Left hindlimb (tissue), 1 donor: ENCODE measurements at regions not wholly inside any gene's neighbourhood (a gene's known extent, or its start where the extent isn't known, plus 50 kb on each side); places are given as distances from the start of the nearest gene placed in this dataset.

ENCODE experiments used
- DNase-seq: peaks from one replicate; pipeline ENCODE4 v3.0.0-alpha.2; 2018

GRCh38 chr6:22943327-22943726, 374.0 kb downstream of the HDGFL1 start:
- no peak for DNase-seq

- no peak for DNase-seq
Observed at GRCh38 chr6:22949967-22950366, 380.6 kb downstream of the HDGFL1 start.

DNA sequence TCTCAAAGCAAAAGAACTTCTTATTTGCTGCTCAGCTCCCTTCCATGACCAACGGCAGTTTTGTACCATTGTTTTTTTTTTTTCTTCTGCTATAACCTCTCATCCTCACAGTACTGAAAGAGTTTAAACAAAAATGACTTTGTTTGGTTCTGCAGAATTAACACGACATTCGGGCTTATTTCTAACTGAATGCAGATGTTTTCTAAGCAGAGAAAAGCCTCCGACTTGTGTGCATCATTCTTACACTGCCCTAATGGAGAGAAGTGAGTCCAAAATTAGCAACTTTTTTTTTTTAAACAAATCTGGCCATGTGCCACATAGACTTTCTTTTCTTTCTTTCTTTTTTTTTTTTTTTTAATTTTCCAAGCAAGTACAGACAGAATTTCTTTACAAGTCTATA, 382.7 kb downstream of the HDGFL1 start:
- DNase-seq, result no peak

DNA sequence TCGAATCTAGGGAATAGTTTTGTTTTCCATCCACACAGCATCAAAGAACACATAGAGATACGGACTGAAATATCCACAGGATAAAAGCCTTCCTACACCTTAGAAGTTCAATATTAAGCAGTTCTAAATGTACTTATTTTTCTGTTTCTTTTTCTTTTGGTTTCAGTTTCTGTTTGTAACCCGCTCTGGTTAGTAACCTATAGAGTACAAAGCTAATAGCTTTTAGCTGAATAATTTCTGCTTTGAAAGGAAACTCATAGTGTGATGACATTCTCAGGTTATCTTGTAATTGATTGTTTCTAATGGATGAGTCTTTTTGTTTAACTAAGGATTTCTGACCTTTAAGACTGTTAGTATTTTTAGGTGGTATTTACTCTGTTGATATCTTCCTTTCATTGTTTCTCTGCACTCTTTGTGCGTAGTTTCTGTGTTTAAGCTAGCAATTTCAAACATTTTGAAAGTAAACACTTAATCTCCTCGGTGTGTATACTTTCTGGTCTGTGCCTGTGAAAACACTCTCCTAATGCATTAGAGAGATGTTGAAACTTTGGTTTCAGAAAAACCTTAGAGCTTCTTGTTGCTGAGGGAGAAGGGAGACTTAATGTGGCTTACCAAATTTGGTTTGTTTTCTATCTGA, 385.5 kb downstream of the HDGFL1 start:
- no peak for DNase-seq

DNA sequence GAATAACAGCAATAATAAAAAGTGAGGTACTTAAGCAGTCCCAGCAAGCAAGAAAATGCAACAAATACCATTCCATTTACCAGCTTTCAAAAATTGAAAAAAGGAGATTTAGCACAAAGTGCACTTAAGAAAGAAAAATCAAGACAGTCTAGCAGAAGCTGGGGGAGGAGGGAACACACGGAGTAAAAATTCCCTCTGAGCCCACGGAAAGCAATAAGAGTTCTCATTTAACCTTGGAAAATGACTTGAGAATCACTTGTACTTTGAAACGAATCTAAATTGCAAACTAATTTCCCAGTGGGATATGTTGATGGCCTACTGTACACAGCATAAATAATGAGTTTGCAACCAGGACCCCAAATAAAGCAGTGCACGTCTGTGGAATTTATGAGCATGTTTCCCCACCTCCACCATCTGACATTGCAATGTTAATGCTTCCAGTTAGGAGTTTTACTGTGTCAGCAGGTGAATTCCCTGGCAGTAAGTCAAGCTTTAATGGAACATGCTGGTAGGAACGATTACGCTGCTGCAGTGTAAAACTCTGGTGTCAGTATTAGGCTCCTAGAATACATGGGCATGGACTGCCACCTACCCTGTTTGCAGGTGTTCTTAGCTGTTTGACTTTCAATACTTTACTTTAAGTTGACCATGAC, 386.8 kb downstream of the HDGFL1 start:
- no peak for DNase-seq

DNA sequence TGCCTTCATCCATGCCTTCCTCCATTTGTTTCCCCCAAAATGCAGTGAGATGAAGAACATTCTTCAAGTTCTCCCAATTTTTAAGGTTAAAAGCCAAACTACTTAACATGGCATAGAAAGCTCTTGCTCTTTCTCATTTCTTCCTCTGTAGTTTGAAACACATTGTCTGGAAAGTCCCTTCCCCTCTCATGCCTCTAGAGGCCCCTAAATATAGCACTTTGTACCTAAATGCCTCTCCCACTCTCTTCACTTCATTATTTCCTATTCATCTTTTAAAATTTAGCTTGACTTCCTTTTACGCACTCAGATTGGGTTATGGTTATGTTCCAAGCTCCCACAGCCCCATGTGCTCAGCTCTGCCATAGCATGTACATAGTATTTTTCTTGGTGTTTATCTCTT, 389.3 kb downstream of the HDGFL1 start:
- no peak for DNase-seq

GRCh38 chr6:22959571-22959970, 390.2 kb downstream of the HDGFL1 start:
- DNase-seq, result no peak

- no peak for DNase-seq
Observed at GRCh38 chr6:22964334-22964733, 395.0 kb downstream of the HDGFL1 start.

DNA sequence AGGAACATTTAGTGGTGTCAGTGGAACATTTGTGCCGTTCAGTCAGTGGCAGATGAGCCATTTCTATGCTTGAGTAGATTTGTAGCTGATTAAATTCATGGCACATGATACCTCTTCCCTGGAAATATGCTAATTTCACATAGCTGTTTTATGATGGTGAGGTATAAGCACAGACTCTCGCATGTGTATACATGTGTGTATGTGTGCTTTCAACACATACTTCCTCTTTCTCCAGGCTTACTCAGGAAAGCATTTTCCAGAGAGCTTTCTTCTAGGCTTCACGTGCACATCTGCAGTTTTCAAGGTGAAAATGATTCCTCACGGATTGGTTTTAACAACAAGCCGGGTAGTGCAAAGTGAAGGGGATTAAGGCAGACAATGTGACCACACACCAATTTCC, 396.5 kb downstream of the HDGFL1 start:
- no peak for DNase-seq

- DNase-seq, result no peak
Observed at GRCh38 chr6:22966691-22967422, 397.5 kb downstream of the HDGFL1 start.

DNA sequence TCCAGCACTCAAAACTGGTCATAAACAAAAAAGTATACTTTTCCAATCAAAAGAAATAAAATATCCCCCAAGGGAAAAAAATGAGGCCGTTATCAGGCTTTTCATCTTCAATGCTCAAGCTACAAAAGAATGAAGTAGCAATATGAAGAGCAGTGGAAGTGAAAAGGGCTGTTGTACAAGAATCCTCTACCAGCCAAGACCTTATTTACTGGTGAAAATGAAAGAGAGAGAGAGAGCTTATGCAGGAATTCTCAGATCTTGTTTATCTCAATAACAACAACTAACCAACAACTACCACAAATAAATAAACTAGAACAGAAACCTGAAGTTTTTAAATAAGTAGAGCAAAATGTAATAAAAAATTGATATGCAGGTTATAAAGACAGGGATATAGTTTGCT, 400.6 kb downstream of the HDGFL1 start:
- DNase-seq, result no peak

GRCh38 chr6:22972771-22973170, 403.4 kb downstream of the HDGFL1 start:
- DNase-seq, result no peak

DNA sequence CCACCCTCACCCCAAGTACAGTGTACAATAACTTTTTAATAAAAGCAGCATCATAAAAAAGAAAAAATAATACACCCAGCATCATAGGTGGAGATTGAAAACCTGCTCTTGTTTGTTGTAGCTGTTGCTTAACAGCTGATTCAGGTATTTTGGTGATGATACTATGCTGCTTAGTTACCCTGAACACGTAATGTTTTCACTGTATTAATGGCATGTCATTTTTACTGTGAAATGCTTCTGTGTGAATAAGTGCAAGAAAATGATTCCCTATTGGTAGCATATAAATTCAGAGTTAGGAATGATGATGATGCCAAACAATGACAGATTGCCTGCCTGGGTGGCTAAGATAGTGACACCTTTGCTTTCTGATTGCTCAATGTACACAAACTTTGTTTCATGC, 405.7 kb downstream of the HDGFL1 start:
- no peak for DNase-seq

DNA sequence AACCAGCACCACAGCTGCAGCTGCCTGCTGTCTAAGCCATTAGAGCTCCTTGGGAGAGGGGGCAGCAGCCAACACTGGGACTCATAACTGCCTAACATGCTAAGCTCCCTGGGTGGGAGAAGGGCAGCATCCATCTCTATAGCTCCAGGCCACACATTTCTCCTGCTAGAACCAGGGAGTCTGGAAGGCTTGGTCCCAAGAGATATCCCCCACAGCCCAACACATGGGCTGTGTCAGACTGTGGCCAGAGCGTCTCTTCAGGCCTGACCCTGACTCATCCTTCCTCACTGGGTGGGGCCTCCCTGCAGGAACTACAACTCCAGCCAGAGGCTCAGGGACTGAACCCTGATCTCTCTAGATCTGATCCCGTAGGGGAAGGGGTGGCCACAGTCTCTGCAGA, 411.1 kb downstream of the HDGFL1 start:
- no peak for DNase-seq

DNA sequence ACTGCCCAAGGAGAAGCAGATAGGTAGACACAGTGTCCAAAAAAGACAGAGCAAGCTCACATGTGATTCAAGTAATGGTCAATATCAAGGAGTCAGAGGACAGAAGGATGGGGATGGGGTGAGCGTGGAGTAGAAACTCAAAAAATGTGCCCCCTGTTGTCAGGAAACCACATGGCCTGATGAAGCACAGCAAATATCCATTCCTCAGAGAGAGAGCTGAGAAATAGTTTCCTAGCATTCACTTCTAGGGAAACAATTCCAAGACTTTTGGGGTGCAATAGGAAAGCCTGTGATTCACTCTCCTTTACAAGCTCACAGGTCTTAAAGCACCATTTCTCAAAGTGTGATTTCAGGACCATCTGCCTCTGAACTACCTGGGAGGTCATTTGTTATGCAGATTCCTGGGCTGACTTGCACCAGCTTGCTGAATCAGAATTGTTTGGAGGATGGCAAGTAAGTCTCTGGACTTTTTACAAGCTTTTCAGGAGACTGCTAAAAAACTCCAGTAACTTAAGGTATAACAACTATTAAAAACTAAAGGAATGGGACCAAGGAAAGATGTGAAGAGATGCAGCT, 432.8 kb downstream of the HDGFL1 start:
- no peak for DNase-seq

DNA sequence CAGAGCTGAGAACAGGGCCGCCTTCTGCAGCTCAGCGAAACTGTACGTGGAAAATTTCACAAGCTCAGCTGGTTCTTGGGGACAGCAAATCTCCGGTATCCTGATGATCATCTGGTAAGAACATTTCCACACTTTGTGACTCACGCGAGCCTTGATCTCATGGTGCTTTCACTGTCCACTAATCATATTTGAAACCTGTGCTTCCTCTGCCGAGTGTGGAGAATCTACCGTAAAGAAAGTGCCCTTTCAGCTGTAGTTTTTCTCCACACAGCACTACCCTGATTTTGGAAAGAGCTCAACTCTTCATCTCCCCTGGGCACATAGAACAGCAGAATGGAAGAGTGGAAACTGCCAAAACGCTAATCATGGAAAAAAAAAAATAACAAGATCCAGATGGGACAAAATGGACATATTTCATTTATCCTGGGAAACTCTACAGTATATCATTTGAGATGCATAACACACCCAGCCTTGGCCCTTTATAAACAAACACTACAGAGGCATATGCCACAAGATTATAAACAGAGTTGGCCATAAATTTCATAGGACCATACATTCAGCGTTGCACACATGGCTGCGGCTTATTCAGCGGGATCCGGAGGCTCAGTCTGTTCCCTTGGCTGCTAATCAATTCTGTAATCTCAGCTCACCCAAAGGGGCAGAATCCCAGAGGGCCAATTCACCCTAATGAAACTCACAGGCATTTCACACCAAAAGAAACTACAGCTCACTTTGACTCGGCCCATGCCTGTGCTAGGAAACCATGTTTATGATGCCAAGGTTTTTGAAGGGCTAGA, 434.5 kb downstream of the HDGFL1 start:
- DNase-seq, result peak; percentile 67

DNA sequence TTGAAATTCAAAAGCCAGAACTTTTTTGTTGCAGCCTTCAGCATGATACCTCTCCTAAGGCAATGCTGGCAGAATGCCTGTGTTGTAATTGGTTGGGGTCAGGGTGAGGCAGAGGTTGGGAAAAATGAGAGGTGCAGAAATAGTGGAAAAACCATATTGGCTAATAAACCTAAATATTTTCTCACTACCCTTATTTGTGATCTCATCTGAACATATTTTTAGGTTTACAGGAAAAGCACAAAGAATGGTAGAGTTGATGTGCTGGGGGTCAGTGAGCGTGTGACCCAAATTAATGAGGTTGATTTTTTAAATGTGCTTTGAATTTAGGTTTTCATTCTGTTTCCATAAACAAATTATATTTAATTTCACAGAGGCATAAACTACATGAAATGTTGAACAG, 437.3 kb downstream of the HDGFL1 start:
- DNase-seq, result no peak

DNA sequence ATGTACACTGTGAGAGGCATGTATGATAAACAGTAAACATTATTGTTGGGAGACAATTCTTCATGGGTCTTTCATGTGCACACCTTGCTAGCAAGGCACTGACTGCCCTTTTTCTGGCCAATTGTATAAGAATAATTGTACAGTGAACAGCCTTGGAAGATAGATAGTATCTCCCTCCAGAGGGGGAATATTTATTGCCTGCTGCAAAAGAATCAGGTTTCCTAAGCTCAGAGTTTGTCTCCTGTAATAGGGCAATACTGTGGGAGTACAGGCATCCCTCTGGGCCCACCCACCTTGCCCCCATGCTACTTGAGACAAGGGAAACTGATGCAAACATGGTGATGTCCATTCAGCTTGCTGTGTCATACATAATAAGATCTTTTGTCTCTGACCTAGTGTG, 442.2 kb downstream of the HDGFL1 start:
- no peak for DNase-seq

DNA sequence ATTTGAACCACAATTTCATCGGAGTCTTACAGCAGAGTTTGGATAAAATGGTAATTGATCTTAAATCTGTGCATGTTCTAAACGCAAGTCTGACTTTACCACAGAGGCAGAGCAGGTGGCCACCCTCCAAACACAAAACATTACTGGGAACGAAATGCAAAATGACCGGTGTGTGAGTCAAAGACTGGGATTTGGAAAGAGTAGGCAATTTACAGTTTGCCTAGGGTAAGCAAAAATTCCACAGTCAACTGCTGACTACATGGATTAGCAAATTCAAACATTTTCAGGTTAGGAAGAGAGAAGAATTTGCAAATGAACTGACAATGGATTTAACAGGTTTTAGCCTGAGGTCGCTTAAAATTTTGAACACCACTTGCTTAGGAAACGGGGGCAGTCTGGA, 444.4 kb downstream of the HDGFL1 start:
- DNase-seq, result no peak

DNA sequence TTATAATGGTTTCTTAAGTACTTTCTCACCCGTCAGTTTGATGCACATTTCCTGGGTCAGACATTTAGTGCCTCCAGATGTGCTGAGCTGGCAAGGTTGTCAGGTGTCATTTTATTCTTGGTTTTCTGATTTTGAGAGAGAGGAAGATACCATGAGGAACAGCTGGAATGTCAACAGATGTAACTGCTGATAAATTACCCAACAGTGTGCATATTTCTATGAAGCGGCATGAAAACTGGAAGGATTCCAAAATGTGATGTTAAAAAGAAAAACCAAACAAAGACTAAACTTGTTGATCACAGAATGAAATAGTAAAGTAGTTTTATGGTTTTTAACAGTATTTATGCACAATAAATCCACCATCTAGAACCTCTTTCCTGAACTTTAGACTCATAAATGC, 447.3 kb downstream of the HDGFL1 start:
- no peak for DNase-seq

DNA sequence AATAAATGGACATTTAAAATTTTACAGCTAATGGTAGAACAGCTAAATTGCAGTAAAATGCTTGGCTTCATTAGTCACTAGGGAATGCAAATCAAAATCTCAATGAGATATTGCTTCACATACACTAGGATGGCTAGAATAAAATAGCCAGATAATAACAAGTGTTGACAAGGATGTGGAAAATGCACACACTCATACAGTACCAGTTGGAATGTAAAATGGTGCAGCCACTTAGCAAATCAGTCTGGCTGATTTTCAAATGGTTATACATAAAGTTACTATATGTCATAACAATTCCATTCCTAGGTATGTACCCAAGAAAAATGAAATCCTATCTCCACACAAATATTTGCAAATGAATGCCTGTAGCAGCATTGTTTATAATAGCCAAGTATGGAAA, 452.1 kb downstream of the HDGFL1 start:
- no peak for DNase-seq

GRCh38 chr6:23027281-23027680, 457.9 kb downstream of the HDGFL1 start:
- DNase-seq, result no peak

DNA sequence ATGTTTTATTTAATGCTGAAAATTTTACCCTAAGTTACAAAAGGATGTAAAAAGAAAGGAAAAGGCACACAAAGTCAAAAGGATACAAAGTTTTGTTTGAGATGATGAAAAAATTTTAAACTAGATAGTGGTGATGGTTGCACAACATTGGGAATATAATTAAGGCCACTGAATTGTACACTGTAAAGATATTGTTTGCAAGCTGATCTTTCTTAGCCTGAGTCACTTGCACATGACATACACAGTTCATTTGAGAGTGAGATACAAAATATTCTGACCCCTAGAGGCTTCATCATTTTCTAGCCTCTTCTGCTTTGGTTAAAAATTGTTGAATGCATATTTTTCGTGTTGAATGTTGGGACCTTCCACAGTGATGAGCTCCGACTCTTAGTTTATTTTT, 462.6 kb downstream of the HDGFL1 start:
- no peak for DNase-seq
